HEK293 (cell line): ENCODE measurements at regions not wholly inside any gene's neighbourhood (a gene's known extent, or its start where the extent isn't known, plus 50 kb on each side); places are given as distances from the start of the nearest gene placed in this dataset.

ENCODE experiments used
- AEBP2 ChIP-seq: fragments of 450-650 bp; formaldehyde crosslinking; IDR thresholded peaks from 2 replicates; pipeline ENCODE4 v1.5.1; 2016; ENCODE audit warnings: missing biosample characterization, missing genetic modification characterization, borderline replicate concordance
- HOXD13 ChIP-seq: sonication (generic); formaldehyde crosslinking; IDR thresholded peaks from 2 replicates; pipeline ENCODE4 v1.8.0; 2022; ENCODE audit warnings: missing genetic modification reagents, borderline replicate concordance
- PBX3 ChIP-seq: sonication (generic); formaldehyde crosslinking; IDR thresholded peaks from 2 replicates; pipeline ENCODE4 v1.8.1; 2022; ENCODE audit warnings: mild to moderate bottlenecking, moderate library complexity, missing genetic modification reagents
- PRDM1 ChIP-seq: fragments of 450-650 bp; formaldehyde crosslinking; IDR thresholded peaks from 2 replicates; pipeline ENCODE4; 2016; ENCODE audit warnings: missing biosample characterization, missing genetic modification characterization
- PRDM10 ChIP-seq: fragments of 450-650 bp; formaldehyde crosslinking; IDR thresholded peaks from 2 replicates; pipeline ENCODE4 v1.5.1; 2016; ENCODE audit warnings: missing biosample characterization, missing genetic modification characterization
- ZBTB8A ChIP-seq: fragments of 450-650 bp; formaldehyde crosslinking; IDR thresholded peaks from 2 replicates; pipeline ENCODE4 v1.5.1; 2016; ENCODE audit warnings: missing biosample characterization, missing genetic modification characterization
- ZEB2 ChIP-seq: fragments of 450-650 bp; formaldehyde crosslinking; IDR thresholded peaks from 2 replicates; pipeline ENCODE4 v1.5.1; 2016; ENCODE audit warnings: missing biosample characterization, missing genetic modification characterization
- ZFP69B ChIP-seq: fragments of 450-650 bp; formaldehyde crosslinking; IDR thresholded peaks from 2 replicates; pipeline ENCODE4 v1.5.1; 2016; ENCODE audit warnings: missing biosample characterization, missing genetic modification characterization
- ZIC2 ChIP-seq: fragments of 450-650 bp; formaldehyde crosslinking; IDR thresholded peaks from 2 replicates; pipeline ENCODE4 v1.5.1; 2016; ENCODE audit warnings: missing biosample characterization, missing genetic modification characterization
- ZNF133 ChIP-seq: fragments of 450-650 bp; formaldehyde crosslinking; IDR thresholded peaks from 2 replicates; pipeline ENCODE4 v1.5.1; 2016; ENCODE audit warnings: missing biosample characterization, missing genetic modification characterization
- ZNF175 ChIP-seq: fragments of 450-650 bp; formaldehyde crosslinking; IDR thresholded peaks from 2 replicates; pipeline ENCODE4 v1.5.1; 2016; ENCODE audit warnings: missing biosample characterization, missing genetic modification characterization
- ZNF214 ChIP-seq: fragments of 450-650 bp; formaldehyde crosslinking; IDR thresholded peaks from 2 replicates; pipeline ENCODE4 v1.5.1; 2017; ENCODE audit warnings: missing biosample characterization, mild to moderate bottlenecking, missing genetic modification characterization, borderline replicate concordance
- ZNF335 ChIP-seq: fragments of 450-650 bp; formaldehyde crosslinking; conservative IDR thresholded peaks from 2 replicates; pipeline ENCODE4 v1.5.1; 2016; ENCODE audit warnings: missing biosample characterization, missing genetic modification characterization
- ZNF354C ChIP-seq: fragments of 450-650 bp; formaldehyde crosslinking; IDR thresholded peaks from 2 replicates; pipeline ENCODE4 v1.5.1; 2016; ENCODE audit warnings: missing biosample characterization, missing genetic modification characterization, low read depth, borderline replicate concordance
- ZNF423 ChIP-seq: fragments of 450-650 bp; formaldehyde crosslinking; IDR thresholded peaks from 2 replicates; pipeline ENCODE4 v1.5.1; 2016; ENCODE audit warnings: missing biosample characterization, missing genetic modification characterization
- ZNF518A ChIP-seq: fragments of 450-650 bp; formaldehyde crosslinking; conservative IDR thresholded peaks from 2 replicates; pipeline ENCODE4 v1.5.1; 2016; ENCODE audit warnings: low read depth, missing biosample characterization, missing genetic modification characterization
- ZNF521 ChIP-seq: fragments of 450-650 bp; formaldehyde crosslinking; IDR thresholded peaks from 2 replicates; pipeline ENCODE4 v1.5.1; 2017; ENCODE audit warnings: missing biosample characterization, mild to moderate bottlenecking, missing genetic modification characterization
- ZNF600 ChIP-seq: fragments of 450-650 bp; formaldehyde crosslinking; IDR thresholded peaks from 2 replicates; pipeline ENCODE4 v1.5.1; 2016; ENCODE audit warnings: missing biosample characterization, missing genetic modification characterization
- ZNF645 ChIP-seq: fragments of 450-650 bp; formaldehyde crosslinking; IDR thresholded peaks from 2 replicates; pipeline ENCODE4; 2016; ENCODE audit warnings: missing biosample characterization, missing genetic modification characterization
- ZNF692 ChIP-seq: fragments of 450-650 bp; formaldehyde crosslinking; IDR thresholded peaks from 2 replicates; pipeline ENCODE4 v1.5.1; 2016; ENCODE audit warnings: missing biosample characterization, missing genetic modification characterization

- TF ChIP-seq PRDM10 (tag by site-specific recombination) (peak; percentile 64), ZNF354C (tag by site-specific recombination) (no peak), ZFP69B (tag by site-specific recombination) (no peak), ZNF423 (tag by site-specific recombination) (no peak), PBX3 (CRISPR knock-in tag) (no peak), HOXD13 (CRISPR knock-in tag) (no peak), ZNF600 (tag by site-specific recombination) (0 out of 2 replicates have a peak, but pooled peaks have one; percentile 16), ZNF518A (tag by site-specific recombination) (no peak), ZNF521 (no peak), ZBTB8A (tag by site-specific recombination) (no peak), PRDM1 (tag by site-specific recombination) (no peak), ZEB2 (tag by site-specific recombination) (peak; percentile 55; the same call in 1 of the 2 replicates), ZNF692 (peak; percentile 22; the same call in 1 of the 2 replicates), ZIC2 (no peak), ZNF214 (no peak), AEBP2 (tag by site-specific recombination) (no peak), ZNF175 (tag by site-specific recombination) (no peak), ZNF645 (tag by site-specific recombination) (no peak), ZNF335 (tag by site-specific recombination) (no peak), ZNF133 (tag by site-specific recombination) (no peak)
Measured at GRCh38 chr2:59301466-59302402, 1060.6 kb upstream of the FANCL start (continued).
